ENCODE measurements at regions not wholly inside any gene's neighbourhood (a gene's known extent, or its start where the extent isn't known, plus 50 kb on each side); places are given as distances from the start of the nearest gene placed in this dataset.
"Not testable (repeated sequence)": the region's sequence is repeated elsewhere in the genome, so short reads cannot be mapped to it uniquely, and the experiment has no call there.

GRCh38 chr2:156254637-156255067, 77.9 kb downstream of the NR4A2 start:
- H3K4me1 ChIP-seq (ENCODE audit: control extremely low read depth in 1 of 4, control insufficient read depth in 4 of 4, insufficient read depth in 4 of 4, low read length in 3 of 4); CTCF ChIA-PET; POLR2A ChIA-PET; H3K27me3 ChIP-seq (replicated peaks in 2 of 5; ENCODE audit: control insufficient read depth in 4 of 5, insufficient read depth in 5 of 5, low read length in 4 of 5); H3K27ac ChIP-seq (ENCODE audit: insufficient read depth in 1 of 2, low read depth in 1 of 2, low read length in 2 of 2, poor library complexity in 1 of 2, severe bottlenecking in 2 of 2); H3K36me3 ChIP-seq (ENCODE audit: control insufficient read depth in 4 of 4, insufficient read depth in 4 of 4, low read length in 3 of 4); H3K9me3 ChIP-seq (ENCODE audit: control extremely low read depth in 1 of 5, control insufficient read depth in 4 of 5, insufficient read depth in 2 of 5, low read depth in 1 of 5, low read length in 4 of 5): not testable (repeated sequence)
- DNase-seq = peak in 2 of 3 donors; percentile 4 to 8
- H3K4me3 ChIP-seq (ENCODE audit: control insufficient read depth in 1 of 7, extremely low read depth in 1 of 7, insufficient read depth in 4 of 7, low read depth in 2 of 7, low read length in 6 of 7) = peak overlapping the region in 5 of 7 experiments; percentile 6 to 67 (median 32)
- WGBS (ENCODE audit: insufficient coverage) = 83% methylated on average over 19 of the region's 27 CpGs

GRCh38 chr2:156253765-156254164, 78.8 kb downstream of the NR4A2 start:
- no peaks in the 10 kb centered on the region for H3K27me3 ChIP-seq (replicated peaks in 2 of 5; ENCODE audit: control insufficient read depth in 4 of 5, insufficient read depth in 5 of 5, low read length in 4 of 5)
- no peak for DNase-seq
- ChIA-PET CTCF (no interaction called here), POLR2A (no interaction called here)
- H3K4me1 ChIP-seq (ENCODE audit: control extremely low read depth in 1 of 4, control insufficient read depth in 4 of 4, insufficient read depth in 4 of 4, low read length in 3 of 4) = no peaks in the 10 kb centered on the region
- no peaks in the 10 kb centered on the region for H3K9me3 ChIP-seq (ENCODE audit: control extremely low read depth in 1 of 5, control insufficient read depth in 4 of 5, insufficient read depth in 2 of 5, low read depth in 1 of 5, low read length in 4 of 5)
- WGBS (ENCODE audit: insufficient coverage) = 100% methylated on average over 1 of the region's 2 CpGs
- peak overlapping the region in 1 of 7 experiments; percentile 67 for H3K4me3 ChIP-seq (ENCODE audit: control insufficient read depth in 1 of 7, extremely low read depth in 1 of 7, insufficient read depth in 4 of 7, low read depth in 2 of 7, low read length in 6 of 7)
- H3K36me3 ChIP-seq (ENCODE audit: control insufficient read depth in 4 of 4, insufficient read depth in 4 of 4, low read length in 3 of 4) = no peaks in the 10 kb centered on the region
- no peak overlapping the region for H3K27ac ChIP-seq (ENCODE audit: insufficient read depth in 1 of 2, low read depth in 1 of 2, low read length in 2 of 2, poor library complexity in 1 of 2, severe bottlenecking in 2 of 2)

DNA sequence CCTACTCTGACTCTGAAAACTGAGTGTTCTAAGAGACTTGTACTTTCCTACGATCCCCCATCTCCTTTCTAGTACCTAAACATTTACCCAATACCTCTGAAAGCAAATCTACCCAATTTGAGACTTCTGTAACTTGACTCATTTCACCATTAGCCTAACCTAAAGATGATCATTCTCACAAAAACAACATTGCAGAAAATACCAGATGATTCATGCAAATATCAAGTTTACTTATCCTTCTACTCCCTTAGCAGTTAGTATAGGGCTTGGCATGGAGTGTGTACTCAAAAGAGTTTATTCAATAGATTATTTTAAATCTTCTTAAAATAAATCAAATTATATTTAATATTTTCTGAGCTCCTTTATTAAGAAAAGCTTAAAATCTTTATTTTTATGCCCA, 89.6 kb downstream of the NR4A2 start:
- DNase-seq = no peak
- WGBS (ENCODE audit: insufficient coverage) = 89% methylated on average over 1 of the region's 1 CpG
- Histone ChIP-seq H3K9me3 (ENCODE audit: control extremely low read depth in 1 of 5, control insufficient read depth in 4 of 5, insufficient read depth in 2 of 5, low read depth in 1 of 5, low read length in 4 of 5) (no peaks in the 10 kb centered on the region), H3K27ac (ENCODE audit: insufficient read depth in 1 of 2, low read depth in 1 of 2, low read length in 2 of 2, poor library complexity in 1 of 2, severe bottlenecking in 2 of 2) (no peak overlapping the region), H3K27me3 (replicated peaks in 2 of 5; ENCODE audit: control insufficient read depth in 4 of 5, insufficient read depth in 5 of 5, low read length in 4 of 5) (no peaks in the 10 kb centered on the region), H3K4me3 (ENCODE audit: control insufficient read depth in 1 of 7, extremely low read depth in 1 of 7, insufficient read depth in 4 of 7, low read depth in 2 of 7, low read length in 6 of 7) (no peak overlapping the region), H3K36me3 (ENCODE audit: control insufficient read depth in 4 of 4, insufficient read depth in 4 of 4, low read length in 3 of 4) (no peaks in the 10 kb centered on the region), H3K4me1 (ENCODE audit: control extremely low read depth in 1 of 4, control insufficient read depth in 4 of 4, insufficient read depth in 4 of 4, low read length in 3 of 4) (no peaks in the 10 kb centered on the region)
- ChIA-PET POLR2A (no interaction called here), CTCF (no interaction called here)

- Histone ChIP-seq H3K27ac (ENCODE audit: insufficient read depth in 1 of 2, low read depth in 1 of 2, low read length in 2 of 2, poor library complexity in 1 of 2, severe bottlenecking in 2 of 2) (no peak overlapping the region), H3K27me3 (replicated peaks in 2 of 5; ENCODE audit: control insufficient read depth in 4 of 5, insufficient read depth in 5 of 5, low read length in 4 of 5) (no peaks in the 10 kb centered on the region), H3K4me3 (ENCODE audit: control insufficient read depth in 1 of 7, extremely low read depth in 1 of 7, insufficient read depth in 4 of 7, low read depth in 2 of 7, low read length in 6 of 7) (no peak overlapping the region), H3K9me3 (ENCODE audit: control extremely low read depth in 1 of 5, control insufficient read depth in 4 of 5, insufficient read depth in 2 of 5, low read depth in 1 of 5, low read length in 4 of 5) (peaks cover 0 to 1% (median 0%) of the 10 kb centered on the region in 5 experiments), H3K4me1 (ENCODE audit: control extremely low read depth in 1 of 4, control insufficient read depth in 4 of 4, insufficient read depth in 4 of 4, low read length in 3 of 4) (no peaks in the 10 kb centered on the region), H3K36me3 (ENCODE audit: control insufficient read depth in 4 of 4, insufficient read depth in 4 of 4, low read length in 3 of 4) (no peaks in the 10 kb centered on the region)
- ChIA-PET CTCF (no interaction called here), POLR2A (no interaction called here)
- no peak for DNase-seq
- WGBS (ENCODE audit: insufficient coverage) = 93% methylated on average over 2 of the region's 2 CpGs
These were observed 95.0 kb downstream of the NR4A2 start for GRCh38 chr2:156237558-156237957.

DNA sequence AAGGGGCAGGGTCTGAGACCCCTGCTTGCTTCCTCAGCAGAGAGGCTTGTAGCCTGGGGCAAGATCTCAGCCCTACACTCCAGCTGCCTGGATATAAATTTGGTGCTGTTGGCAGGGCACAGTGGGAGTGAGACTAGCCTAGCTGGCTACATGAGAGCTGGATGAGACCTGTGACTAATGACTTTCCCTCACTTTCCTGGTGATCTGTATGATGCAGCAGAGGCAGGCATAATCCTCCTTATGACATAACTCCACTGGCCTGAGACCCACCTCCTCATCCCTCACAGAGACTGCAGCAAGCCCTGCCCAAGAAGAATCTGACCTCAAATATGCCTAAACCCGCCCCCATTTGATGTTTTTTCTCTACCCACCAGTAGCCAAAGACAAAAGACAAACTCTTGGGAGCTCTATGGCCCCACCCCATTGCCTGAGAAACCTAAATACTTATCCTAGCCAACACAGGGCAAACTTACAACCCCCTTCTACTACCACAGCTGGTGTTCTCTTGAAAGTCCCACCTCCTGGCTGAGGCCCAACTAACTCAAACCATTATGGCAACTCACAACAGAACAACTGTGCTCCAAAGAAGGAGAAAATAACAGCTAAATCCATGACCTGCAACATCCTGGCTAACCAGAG, 102.7 kb downstream of the NR4A2 start:
- no peaks in the 10 kb centered on the region for H3K36me3 ChIP-seq (ENCODE audit: control insufficient read depth in 4 of 4, insufficient read depth in 4 of 4, low read length in 3 of 4)
- H3K27ac ChIP-seq (ENCODE audit: insufficient read depth in 1 of 2, low read depth in 1 of 2, low read length in 2 of 2, poor library complexity in 1 of 2, severe bottlenecking in 2 of 2) = no peak overlapping the region
- H3K27me3 ChIP-seq (replicated peaks in 2 of 5; ENCODE audit: control insufficient read depth in 4 of 5, insufficient read depth in 5 of 5, low read length in 4 of 5) = no peaks in the 10 kb centered on the region
- POLR2A ChIA-PET = interaction anchor here (0.6 kb wide), 1 partner anchor 45 kb away, joined by 3 read pairs; no protein-coding TSS in a partner anchor
- peaks cover 0 to 4% (median 0%) of the 10 kb centered on the region in 4 experiments for H3K4me1 ChIP-seq (ENCODE audit: control extremely low read depth in 1 of 4, control insufficient read depth in 4 of 4, insufficient read depth in 4 of 4, low read length in 3 of 4)
- peaks cover 0 to 7% (median 5%) of the 10 kb centered on the region in 5 experiments for H3K9me3 ChIP-seq (ENCODE audit: control extremely low read depth in 1 of 5, control insufficient read depth in 4 of 5, insufficient read depth in 2 of 5, low read depth in 1 of 5, low read length in 4 of 5)
- CTCF ChIA-PET = no interaction called here
- DNase-seq = no peak
- 85% methylated on average over 1 of the region's 1 CpG for WGBS (ENCODE audit: insufficient coverage)
- no peak overlapping the region for H3K4me3 ChIP-seq (ENCODE audit: control insufficient read depth in 1 of 7, extremely low read depth in 1 of 7, insufficient read depth in 4 of 7, low read depth in 2 of 7, low read length in 6 of 7)

GRCh38 chr2:156223328-156223727, 109.2 kb downstream of the NR4A2 start:
- DNase-seq; POLR2A ChIA-PET; H3K36me3 ChIP-seq (ENCODE audit: control insufficient read depth in 4 of 4, insufficient read depth in 4 of 4, low read length in 3 of 4); H3K27me3 ChIP-seq (replicated peaks in 2 of 5; ENCODE audit: control insufficient read depth in 4 of 5, insufficient read depth in 5 of 5, low read length in 4 of 5); H3K4me3 ChIP-seq (ENCODE audit: control insufficient read depth in 1 of 7, extremely low read depth in 1 of 7, insufficient read depth in 4 of 7, low read depth in 2 of 7, low read length in 6 of 7); H3K4me1 ChIP-seq (ENCODE audit: control extremely low read depth in 1 of 4, control insufficient read depth in 4 of 4, insufficient read depth in 4 of 4, low read length in 3 of 4); H3K27ac ChIP-seq (ENCODE audit: insufficient read depth in 1 of 2, low read depth in 1 of 2, low read length in 2 of 2, poor library complexity in 1 of 2, severe bottlenecking in 2 of 2): not testable (repeated sequence)
- CTCF ChIA-PET = interaction anchor here (1.3 kb wide), 1 partner anchor 12 kb away, joined by 3 read pairs; no protein-coding TSS in a partner anchor
- H3K9me3 ChIP-seq (ENCODE audit: control extremely low read depth in 1 of 5, control insufficient read depth in 4 of 5, insufficient read depth in 2 of 5, low read depth in 1 of 5, low read length in 4 of 5) = peaks cover 0 to 20% (median 4%) of the 10 kb centered on the region in 5 experiments
- 100% methylated on average over 1 of the region's 1 CpG for WGBS (ENCODE audit: insufficient coverage)

GRCh38 chr2:156221703-156222102, 110.8 kb downstream of the NR4A2 start:
- DNase-seq = no peak
- POLR2A ChIA-PET = no interaction called here
- no peaks in the 10 kb centered on the region for H3K36me3 ChIP-seq (ENCODE audit: control insufficient read depth in 4 of 4, insufficient read depth in 4 of 4, low read length in 3 of 4)
- H3K4me1 ChIP-seq (ENCODE audit: control extremely low read depth in 1 of 4, control insufficient read depth in 4 of 4, insufficient read depth in 4 of 4, low read length in 3 of 4) = no peaks in the 10 kb centered on the region
- CTCF ChIA-PET = no interaction called here
- WGBS (ENCODE audit: insufficient coverage) = no CpG with 5 or more reads among the region's 2 CpGs
- H3K27ac ChIP-seq (ENCODE audit: insufficient read depth in 1 of 2, low read depth in 1 of 2, low read length in 2 of 2, poor library complexity in 1 of 2, severe bottlenecking in 2 of 2) = no peak overlapping the region
- H3K9me3 ChIP-seq (ENCODE audit: control extremely low read depth in 1 of 5, control insufficient read depth in 4 of 5, insufficient read depth in 2 of 5, low read depth in 1 of 5, low read length in 4 of 5) = peaks cover 0 to 20% (median 8%) of the 10 kb centered on the region in 5 experiments
- no peak overlapping the region for H3K4me3 ChIP-seq (ENCODE audit: control insufficient read depth in 1 of 7, extremely low read depth in 1 of 7, insufficient read depth in 4 of 7, low read depth in 2 of 7, low read length in 6 of 7)
- H3K27me3 ChIP-seq (replicated peaks in 2 of 5; ENCODE audit: control insufficient read depth in 4 of 5, insufficient read depth in 5 of 5, low read length in 4 of 5) = no peaks in the 10 kb centered on the region
